B cell (primary cell): ENCODE measurements at regions not wholly inside any gene's neighbourhood (a gene's known extent, or its start where the extent isn't known, plus 50 kb on each side); places are given as distances from the start of the nearest gene placed in this dataset.

Source experiments
- CTCF ChIP-seq: fragments of 200-600 bp; IDR thresholded peaks from one replicate; pipeline ENCODE4 v1.8.0; 2022; ENCODE audit warnings: antibody characterized with exemption, mild to moderate bottlenecking
- EZH2 ChIP-seq: IDR thresholded peaks from 2 replicates; pipeline ENCODE4 v1.6.1; 2012; ENCODE audit warnings: borderline replicate concordance, low read depth, mild to moderate bottlenecking, moderate library complexity, low read length; ENCODE audit not compliant: insufficient read depth, poor library complexity, severe bottlenecking

- TF ChIP-seq CTCF: no peak
- TF ChIP-seq EZH2: no peak
These were observed 60.9 kb upstream of the SIX2 start for GRCh38 chr2:45070113-45070652.
